ENCODE measurements at regions not wholly inside any gene's neighbourhood (a gene's known extent, or its start where the extent isn't known, plus 50 kb on each side); places are given as distances from the start of the nearest gene placed in this dataset.

DNA sequence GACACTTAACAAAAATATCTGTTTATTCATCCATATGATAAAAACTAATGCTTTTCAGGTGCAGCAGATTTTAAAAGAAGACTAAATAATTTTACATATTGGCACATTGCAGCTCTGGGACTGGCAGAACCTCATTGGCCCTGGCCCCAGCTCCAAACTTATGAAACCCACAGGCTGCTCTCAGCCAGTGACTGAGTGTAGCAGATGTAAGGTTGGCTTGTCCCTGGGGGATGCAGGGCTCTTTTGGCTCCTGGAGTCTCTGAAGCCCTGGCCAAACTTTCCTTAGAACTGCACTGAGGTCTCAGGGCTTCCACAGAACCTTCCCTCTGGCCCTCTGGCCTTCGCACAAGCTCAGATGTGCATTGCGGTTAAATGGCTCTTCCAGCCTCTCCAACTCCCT lies 725.0 kb upstream of the SOX11 start (continued):
- no peak for TF ChIP-seq ZNF281 (CRISPR knock-in tag; IDR thresholded peaks at IDR 0.05; ENCODE audit: borderline replicate concordance)
- TF ChIP-seq, protein P1, sequence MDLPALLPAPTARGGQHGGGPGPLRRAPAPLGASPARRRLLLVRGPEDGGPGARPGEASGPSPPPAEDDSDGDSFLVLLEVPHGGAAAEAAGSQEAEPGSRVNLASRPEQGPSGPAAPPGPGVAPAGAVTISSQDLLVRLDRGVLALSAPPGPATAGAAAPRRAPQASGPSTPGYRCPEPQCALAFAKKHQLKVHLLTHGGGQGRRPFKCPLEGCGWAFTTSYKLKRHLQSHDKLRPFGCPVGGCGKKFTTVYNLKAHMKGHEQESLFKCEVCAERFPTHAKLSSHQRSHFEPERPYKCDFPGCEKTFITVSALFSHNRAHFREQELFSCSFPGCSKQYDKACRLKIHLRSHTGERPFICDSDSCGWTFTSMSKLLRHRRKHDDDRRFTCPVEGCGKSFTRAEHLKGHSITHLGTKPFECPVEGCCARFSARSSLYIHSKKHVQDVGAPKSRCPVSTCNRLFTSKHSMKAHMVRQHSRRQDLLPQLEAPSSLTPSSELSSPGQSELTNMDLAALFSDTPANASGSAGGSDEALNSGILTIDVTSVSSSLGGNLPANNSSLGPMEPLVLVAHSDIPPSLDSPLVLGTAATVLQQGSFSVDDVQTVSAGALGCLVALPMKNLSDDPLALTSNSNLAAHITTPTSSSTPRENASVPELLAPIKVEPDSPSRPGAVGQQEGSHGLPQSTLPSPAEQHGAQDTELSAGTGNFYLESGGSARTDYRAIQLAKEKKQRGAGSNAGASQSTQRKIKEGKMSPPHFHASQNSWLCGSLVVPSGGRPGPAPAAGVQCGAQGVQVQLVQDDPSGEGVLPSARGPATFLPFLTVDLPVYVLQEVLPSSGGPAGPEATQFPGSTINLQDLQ (CRISPR knock-in tag; IDR thresholded peaks at IDR 0.05), result no peak

DNA sequence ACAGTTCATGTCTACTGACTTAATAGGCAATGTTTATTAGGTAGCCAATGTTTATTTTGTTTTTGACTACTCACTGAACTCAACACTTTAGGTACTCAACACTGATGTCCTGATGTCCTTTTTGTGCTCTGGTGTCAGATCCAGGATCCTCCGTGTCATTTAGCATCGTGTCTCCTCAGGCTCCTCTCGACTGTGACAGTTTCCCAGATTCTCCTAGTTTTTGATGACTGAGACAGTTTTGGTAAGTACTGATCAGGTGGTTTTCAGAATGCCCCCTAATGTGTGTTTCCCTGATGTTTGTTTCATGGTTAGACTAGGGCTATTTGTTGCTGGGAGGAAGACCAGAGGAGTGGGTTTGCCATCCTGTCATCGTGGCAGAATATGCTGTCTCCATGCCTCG lies 719.7 kb upstream of the SOX11 start:
- H4K20me1 ChIP-seq (ENCODE audit: insufficient read depth, low read length), result no peaks in the 10 kb centered on the region
- peaks cover 13% of the 10 kb centered on the region for H3K9me3 ChIP-seq (ENCODE audit: low read length)
- H3K36me3 ChIP-seq (replicated peaks in 1 of 2; ENCODE audit: control insufficient read depth in 1 of 2, insufficient read depth in 2 of 2, low read length in 2 of 2), result no peaks in the 10 kb centered on the region
- no peak overlapping the region for H3K4me3 ChIP-seq (replicated peaks in 1 of 3; ENCODE audit: insufficient read depth in 1 of 3, low read depth in 2 of 3, low read length in 3 of 3)
- ChIA-PET CTCF (ENCODE audit: low intra/inter-chr PET ratio, low total read pairs) (no interaction called here), POLR2A (no interaction called here)
- no peak overlapping the region for H3K27ac ChIP-seq (ENCODE audit: extremely low read length, insufficient read depth, low read length)
- H3K9ac ChIP-seq (ENCODE audit: insufficient read depth, low read depth, low read length), result no peak overlapping the region
- no peaks in the 10 kb centered on the region for H3K4me1 ChIP-seq (ENCODE audit: insufficient read depth, low read length)
- intact Hi-C loops (cut with micrococcal nuclease; ENCODE audit: unreplicated experiment), result no loop called here
- 16% methylated on average over 5 of the region's 5 CpGs for WGBS (ENCODE audit: low lambda C conversion rate)
- in situ Hi-C loops (cut with HindIII; ENCODE audit: extremely low pct_ligation_motif_present, low pct_unique_long_range_greater_than_20kb), result no loop called here
- no peak for DNase-seq (ENCODE audit: low spot score)
- H3K4me2 ChIP-seq (ENCODE audit: low read depth, low read length), result no peak overlapping the region
- no peak overlapping the region for H2AFZ ChIP-seq (ENCODE audit: low read length)
- no peaks in the 10 kb centered on the region for H3K27me3 ChIP-seq (ENCODE audit: control insufficient read depth in 1 of 2, insufficient read depth in 2 of 2, low read length in 2 of 2)
- H3K79me2 ChIP-seq (ENCODE audit: insufficient read depth, low read length), result no peaks in the 10 kb centered on the region
- no peak for ATAC-seq
- BruUV-seq (replicated peaks), result no TSS peak
- no peak for FAIRE-seq
- TF ChIP-seq, protein P2, sequence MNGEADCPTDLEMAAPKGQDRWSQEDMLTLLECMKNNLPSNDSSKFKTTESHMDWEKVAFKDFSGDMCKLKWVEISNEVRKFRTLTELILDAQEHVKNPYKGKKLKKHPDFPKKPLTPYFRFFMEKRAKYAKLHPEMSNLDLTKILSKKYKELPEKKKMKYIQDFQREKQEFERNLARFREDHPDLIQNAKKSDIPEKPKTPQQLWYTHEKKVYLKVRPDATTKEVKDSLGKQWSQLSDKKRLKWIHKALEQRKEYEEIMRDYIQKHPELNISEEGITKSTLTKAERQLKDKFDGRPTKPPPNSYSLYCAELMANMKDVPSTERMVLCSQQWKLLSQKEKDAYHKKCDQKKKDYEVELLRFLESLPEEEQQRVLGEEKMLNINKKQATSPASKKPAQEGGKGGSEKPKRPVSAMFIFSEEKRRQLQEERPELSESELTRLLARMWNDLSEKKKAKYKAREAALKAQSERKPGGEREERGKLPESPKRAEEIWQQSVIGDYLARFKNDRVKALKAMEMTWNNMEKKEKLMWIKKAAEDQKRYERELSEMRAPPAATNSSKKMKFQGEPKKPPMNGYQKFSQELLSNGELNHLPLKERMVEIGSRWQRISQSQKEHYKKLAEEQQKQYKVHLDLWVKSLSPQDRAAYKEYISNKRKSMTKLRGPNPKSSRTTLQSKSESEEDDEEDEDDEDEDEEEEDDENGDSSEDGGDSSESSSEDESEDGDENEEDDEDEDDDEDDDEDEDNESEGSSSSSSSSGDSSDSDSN (CRISPR knock-in tag; IDR thresholded peaks at IDR 0.05), result no peak
- no peak for TF ChIP-seq TRIM22 (IDR thresholded peaks at IDR 0.05)
- TF ChIP-seq MAFF (IDR thresholded peaks at IDR 0.05; ENCODE audit: low read depth, low read length), result peak; percentile 62
- no peak for TF ChIP-seq ZKSCAN1 (IDR thresholded peaks at IDR 0.05; ENCODE audit: low read length)
- TF ChIP-seq, protein P3, sequence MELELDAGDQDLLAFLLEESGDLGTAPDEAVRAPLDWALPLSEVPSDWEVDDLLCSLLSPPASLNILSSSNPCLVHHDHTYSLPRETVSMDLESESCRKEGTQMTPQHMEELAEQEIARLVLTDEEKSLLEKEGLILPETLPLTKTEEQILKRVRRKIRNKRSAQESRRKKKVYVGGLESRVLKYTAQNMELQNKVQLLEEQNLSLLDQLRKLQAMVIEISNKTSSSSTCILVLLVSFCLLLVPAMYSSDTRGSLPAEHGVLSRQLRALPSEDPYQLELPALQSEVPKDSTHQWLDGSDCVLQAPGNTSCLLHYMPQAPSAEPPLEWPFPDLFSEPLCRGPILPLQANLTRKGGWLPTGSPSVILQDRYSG (CRISPR knock-in tag; IDR thresholded peaks at IDR 0.05), result no peak
